ENCODE measurements at regions not wholly inside any gene's neighbourhood (a gene's known extent, or its start where the extent isn't known, plus 50 kb on each side); places are given as distances from the start of the nearest gene placed in this dataset.

GRCh38 chr5:66242050-66242715 lies 98.1 kb downstream of the SREK1 start:
- Histone ChIP-seq H3K9me3 (no peaks in the 10 kb centered on the region), H3K4me3 (no peak overlapping the region), H3K27me3 (no peaks in the 10 kb centered on the region), H3K27ac (no peak overlapping the region), H3K4me1 (ENCODE audit: insufficient read depth) (peaks cover under 1% of the 10 kb centered on the region), H3K36me3 (no peaks in the 10 kb centered on the region)
- TF ChIP-seq POLR2A (IDR thresholded peaks at IDR 0.05) (no peak), EP300 (IDR thresholded peaks at IDR 0.05) (no peak)
- TF ChIP-seq, protein P1, sequence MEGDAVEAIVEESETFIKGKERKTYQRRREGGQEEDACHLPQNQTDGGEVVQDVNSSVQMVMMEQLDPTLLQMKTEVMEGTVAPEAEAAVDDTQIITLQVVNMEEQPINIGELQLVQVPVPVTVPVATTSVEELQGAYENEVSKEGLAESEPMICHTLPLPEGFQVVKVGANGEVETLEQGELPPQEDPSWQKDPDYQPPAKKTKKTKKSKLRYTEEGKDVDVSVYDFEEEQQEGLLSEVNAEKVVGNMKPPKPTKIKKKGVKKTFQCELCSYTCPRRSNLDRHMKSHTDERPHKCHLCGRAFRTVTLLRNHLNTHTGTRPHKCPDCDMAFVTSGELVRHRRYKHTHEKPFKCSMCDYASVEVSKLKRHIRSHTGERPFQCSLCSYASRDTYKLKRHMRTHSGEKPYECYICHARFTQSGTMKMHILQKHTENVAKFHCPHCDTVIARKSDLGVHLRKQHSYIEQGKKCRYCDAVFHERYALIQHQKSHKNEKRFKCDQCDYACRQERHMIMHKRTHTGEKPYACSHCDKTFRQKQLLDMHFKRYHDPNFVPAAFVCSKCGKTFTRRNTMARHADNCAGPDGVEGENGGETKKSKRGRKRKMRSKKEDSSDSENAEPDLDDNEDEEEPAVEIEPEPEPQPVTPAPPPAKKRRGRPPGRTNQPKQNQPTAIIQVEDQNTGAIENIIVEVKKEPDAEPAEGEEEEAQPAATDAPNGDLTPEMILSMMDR (IDR thresholded peaks at IDR 0.05), result no peak
- intact Hi-C loops (cut with DNase I), result no loop called here
- WGBS, 3 donors, result 91 to 96% (median 92%) methylated on average over 5 of the region's 5 CpGs
- no peak for DNase-seq

DNA sequence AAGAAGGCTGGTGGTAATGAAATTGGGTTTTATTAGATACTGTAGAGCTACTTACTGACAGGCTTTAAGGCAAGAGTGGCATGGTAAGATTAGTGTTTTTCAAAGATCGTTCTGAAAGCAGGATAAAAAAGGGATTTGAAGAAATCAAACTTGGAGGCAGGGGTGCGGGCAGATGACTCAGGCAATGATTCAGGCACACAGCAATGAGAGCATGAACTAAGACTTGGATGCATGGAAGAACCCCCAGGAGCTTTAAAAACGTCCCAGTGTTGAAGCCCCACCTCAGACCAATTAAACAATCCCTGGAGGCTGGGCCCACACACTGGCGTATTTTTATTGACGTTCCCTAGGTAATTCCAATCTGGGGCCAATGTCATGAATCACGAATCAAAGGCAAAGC lies 102.5 kb downstream of the SREK1 start:
- Histone ChIP-seq H3K27me3 (no peaks in the 10 kb centered on the region), H3K27ac (no peak overlapping the region), H3K4me3 (no peak overlapping the region), H3K9me3 (no peaks in the 10 kb centered on the region), H3K36me3 (no peaks in the 10 kb centered on the region), H3K4me1 (ENCODE audit: insufficient read depth) (peaks cover 8% of the 10 kb centered on the region)
- intact Hi-C loops (cut with DNase I), result no loop called here
- TF ChIP-seq, protein P1 (IDR thresholded peaks at IDR 0.05), result no peak
- TF ChIP-seq POLR2A (IDR thresholded peaks at IDR 0.05) (no peak), EP300 (IDR thresholded peaks at IDR 0.05) (no peak)
- 77 to 82% (median 82%) methylated on average over 6 of the region's 6 CpGs for WGBS, 3 donors
- no peak for DNase-seq

DNA sequence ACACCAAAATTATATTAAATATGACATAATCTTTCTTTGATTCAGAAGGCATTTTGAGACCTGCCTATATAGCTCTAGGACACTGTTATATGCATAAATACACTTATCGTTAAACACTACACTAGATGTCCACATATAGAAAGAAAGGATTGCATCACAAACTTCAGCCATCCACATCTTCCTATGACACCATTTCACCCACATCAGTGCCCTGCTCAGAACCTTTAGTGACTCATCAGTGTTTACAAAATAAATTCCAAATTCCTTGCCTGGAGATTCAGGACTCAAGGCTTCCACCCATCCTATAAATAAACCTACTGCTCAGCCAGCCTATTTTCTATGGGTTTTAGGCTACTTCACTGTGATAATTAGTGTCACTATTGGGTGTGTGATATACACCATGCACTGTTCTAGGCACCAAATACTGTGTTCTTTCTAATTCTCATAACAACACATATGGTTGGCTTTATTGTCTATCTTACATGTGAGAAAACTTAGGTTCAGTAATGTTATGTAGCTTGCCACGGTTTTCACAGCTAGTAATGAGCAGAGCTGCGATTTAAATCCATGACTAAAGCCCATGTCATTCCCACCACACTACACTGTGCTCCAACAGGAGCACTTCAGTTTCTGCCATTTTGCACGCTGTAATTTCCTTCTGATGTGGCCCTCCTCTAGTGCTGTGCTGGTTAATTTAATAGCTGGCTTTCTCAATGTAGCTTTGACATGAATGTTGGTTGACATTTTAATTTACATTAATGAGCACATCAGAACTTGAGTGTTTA lies 103.3 kb downstream of the SREK1 start:
- no peak for DNase-seq
- Histone ChIP-seq H3K4me1 (ENCODE audit: insufficient read depth) (peaks cover 8% of the 10 kb centered on the region), H3K27ac (no peak overlapping the region), H3K27me3 (no peaks in the 10 kb centered on the region), H3K4me3 (no peak overlapping the region), H3K9me3 (no peaks in the 10 kb centered on the region), H3K36me3 (no peaks in the 10 kb centered on the region)
- 64 to 81% (median 67%) methylated on average over 4 of the region's 4 CpGs for WGBS, 3 donors
- intact Hi-C loops (cut with DNase I), result no loop called here
- no peak for TF ChIP-seq POLR2A (IDR thresholded peaks at IDR 0.05)

- DNase-seq, result no peak
- no peaks in the 10 kb centered on the region for H3K36me3 ChIP-seq
- intact Hi-C loops (cut with DNase I), result no loop called here
- H3K27me3 ChIP-seq, result no peaks in the 10 kb centered on the region
- H3K9me3 ChIP-seq, result no peaks in the 10 kb centered on the region
- TF ChIP-seq, protein P1 (IDR thresholded peaks at IDR 0.05), result no peak
- TF ChIP-seq POLR2A (IDR thresholded peaks at IDR 0.05) (no peak), EP300 (IDR thresholded peaks at IDR 0.05) (no peak)
- no peak overlapping the region for H3K4me3 ChIP-seq
- peaks cover 8% of the 10 kb centered on the region for H3K4me1 ChIP-seq (ENCODE audit: insufficient read depth)
- WGBS, 3 donors, result 44 to 55% (median 49%) methylated on average over 2 of the region's 2 CpGs
- no peak overlapping the region for H3K27ac ChIP-seq
Measured at GRCh38 chr5:66248874-66249273, 104.8 kb downstream of the SREK1 start.

DNA sequence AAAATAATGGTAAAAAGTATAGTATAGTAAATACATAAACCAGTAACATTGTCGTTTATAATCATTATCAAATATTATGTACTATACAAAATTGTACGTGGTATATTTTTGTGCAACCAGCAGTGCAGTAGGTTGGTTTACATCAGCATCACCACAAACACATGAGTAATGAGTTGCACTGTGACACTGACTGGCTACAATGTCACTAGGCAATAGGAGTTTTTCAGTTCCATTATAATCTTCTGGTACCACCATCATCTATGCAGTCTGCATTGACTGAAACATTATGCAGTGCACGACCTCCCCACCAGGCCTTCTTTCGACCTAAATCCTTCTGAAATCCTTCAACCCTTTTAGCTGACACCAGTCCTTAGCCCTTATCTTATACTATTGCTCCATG lies 105.8 kb downstream of the SREK1 start:
- Histone ChIP-seq H3K4me3 (no peak overlapping the region), H3K9me3 (no peaks in the 10 kb centered on the region), H3K27me3 (no peaks in the 10 kb centered on the region), H3K36me3 (no peaks in the 10 kb centered on the region), H3K27ac (no peak overlapping the region), H3K4me1 (ENCODE audit: insufficient read depth) (peaks cover 8% of the 10 kb centered on the region)
- 49 to 66% (median 50%) methylated on average over 4 of the region's 4 CpGs for WGBS, 3 donors
- no peak for TF ChIP-seq POLR2A (IDR thresholded peaks at IDR 0.05)
- TF ChIP-seq, protein P1 (IDR thresholded peaks at IDR 0.05), result no peak
- no peak for TF ChIP-seq EP300 (IDR thresholded peaks at IDR 0.05)
- DNase-seq, result no peak
- intact Hi-C loops (cut with DNase I), result no loop called here

Measured in ovary (tissue), 7 donors.